NCI-H748 (cell line): ENCODE measurements at regions not wholly inside any gene's neighbourhood (a gene's known extent, or its start where the extent isn't known, plus 50 kb on each side); places are given as distances from the start of the nearest gene placed in this dataset.

Experiments
- DNase-seq: peaks from one replicate; lab custom pipeline; 2025; ENCODE audit not compliant: unreplicated experiment; lab: John Stamatoyannopoulos, UW

GRCh38 chr7:25727446-25727845 lies 424.6 kb upstream of the NFE2L3 start:
- no peak for DNase-seq

- DNase-seq: no peak
Observed at GRCh38 chr7:25727876-25728275, 424.1 kb upstream of the NFE2L3 start.

DNA sequence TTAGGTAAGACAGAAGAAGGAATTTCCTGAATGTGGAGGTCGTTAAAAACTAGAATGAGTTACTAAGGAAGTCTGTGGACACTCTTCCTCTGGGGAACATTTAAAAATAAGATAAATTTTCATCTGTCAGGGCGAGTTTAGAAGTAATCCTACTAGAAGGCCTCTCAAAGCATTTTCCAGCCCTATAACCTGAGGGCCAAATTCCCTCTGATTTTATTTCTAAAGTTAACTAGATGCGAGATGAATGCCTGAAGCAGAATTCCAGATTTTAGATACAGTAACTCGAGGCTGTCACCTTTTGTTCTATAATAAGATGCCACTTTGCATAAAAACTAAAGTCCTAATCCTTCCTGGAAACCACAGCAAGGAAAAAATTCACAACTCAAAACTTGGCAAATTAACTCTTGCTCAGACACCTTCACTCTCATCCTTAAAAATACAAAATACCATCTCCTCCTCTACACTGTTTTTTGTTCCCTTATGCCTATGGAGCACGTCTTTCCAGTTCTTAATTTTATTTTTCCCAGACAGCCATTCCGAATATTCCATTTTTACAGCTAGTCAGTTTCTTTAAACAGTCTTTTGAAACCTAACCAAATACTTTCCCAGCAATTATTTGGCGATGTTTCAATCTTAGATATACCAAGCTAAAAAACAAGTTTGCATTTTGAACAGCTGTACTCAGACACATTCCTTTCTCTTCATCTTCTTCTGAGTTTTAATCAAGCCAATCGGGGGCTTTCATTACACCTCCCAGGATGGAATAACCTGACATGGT lies 420.7 kb upstream of the NFE2L3 start:
- DNase-seq: no peak

GRCh38 chr7:25731846-25732245 lies 420.2 kb upstream of the NFE2L3 start:
- no peak for DNase-seq

GRCh38 chr7:25732766-25733217 lies 419.2 kb upstream of the NFE2L3 start:
- peak; percentile 95 for DNase-seq

GRCh38 chr7:25735674-25736242 lies 416.2 kb upstream of the NFE2L3 start:
- DNase-seq: no peak

DNA sequence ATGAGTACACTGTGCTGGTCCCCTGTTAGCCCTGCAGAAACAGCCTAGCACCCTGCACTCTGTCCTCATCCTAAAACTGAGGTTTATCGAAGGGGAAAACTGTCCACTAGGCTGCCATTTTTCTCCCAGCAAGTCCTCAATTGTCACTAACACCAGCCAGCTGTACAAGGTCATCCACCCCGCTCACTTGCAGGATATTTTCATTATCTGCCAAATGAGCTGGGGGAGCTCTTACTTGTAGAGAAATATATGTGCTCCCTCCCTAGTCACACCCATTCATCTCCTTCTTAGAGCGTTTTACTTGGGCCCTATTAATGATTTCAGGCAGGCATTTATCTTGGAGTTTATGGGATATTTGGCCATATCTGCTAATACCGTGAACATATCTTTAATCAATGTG lies 413.5 kb upstream of the NFE2L3 start:
- no peak for DNase-seq

- no peak for DNase-seq
Observed at GRCh38 chr7:25739143-25739542, 412.9 kb upstream of the NFE2L3 start.

- DNase-seq: no peak
Observed at GRCh38 chr7:25742316-25742715, 409.7 kb upstream of the NFE2L3 start.

DNA sequence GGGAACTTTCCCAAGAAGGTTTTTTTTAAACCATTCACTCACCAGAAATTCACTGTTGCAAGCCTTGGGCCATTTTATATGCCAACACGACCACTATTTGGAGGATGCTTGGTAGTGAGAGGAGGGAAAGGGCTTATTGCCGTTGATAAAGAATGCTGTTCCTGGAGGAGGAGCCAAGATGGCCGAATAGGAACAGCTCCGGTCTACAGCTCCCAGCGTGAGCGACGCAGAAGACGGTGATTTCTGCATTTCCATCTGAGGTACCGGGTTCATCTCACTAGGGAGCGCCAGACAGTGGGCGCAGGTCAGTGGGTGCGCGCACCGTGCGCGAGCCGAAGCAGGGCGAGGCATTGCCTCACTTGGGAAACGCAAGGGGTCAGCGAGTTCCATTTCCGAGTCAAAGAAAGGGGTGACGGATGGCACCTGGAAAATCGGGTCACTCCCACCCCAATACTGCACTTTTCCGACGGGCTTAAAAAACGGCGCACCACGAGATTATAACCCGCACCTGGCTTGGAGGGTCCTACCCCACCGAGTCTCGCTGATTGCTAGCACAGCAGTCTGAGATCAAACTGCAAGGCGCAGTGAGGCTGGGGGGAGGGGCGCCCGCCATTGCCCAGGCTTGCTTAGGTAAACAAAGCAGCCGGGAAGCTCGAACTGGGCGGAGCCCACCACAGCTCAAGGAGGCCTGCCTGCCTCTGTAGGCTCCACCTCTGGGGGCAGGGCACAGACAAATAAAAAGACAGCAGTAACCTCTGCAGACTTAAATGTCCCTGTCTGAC lies 408.1 kb upstream of the NFE2L3 start:
- peak; percentile 71 for DNase-seq

- DNase-seq: peak; percentile 16
Observed at GRCh38 chr7:25750744-25751508, 401.1 kb upstream of the NFE2L3 start.

DNA sequence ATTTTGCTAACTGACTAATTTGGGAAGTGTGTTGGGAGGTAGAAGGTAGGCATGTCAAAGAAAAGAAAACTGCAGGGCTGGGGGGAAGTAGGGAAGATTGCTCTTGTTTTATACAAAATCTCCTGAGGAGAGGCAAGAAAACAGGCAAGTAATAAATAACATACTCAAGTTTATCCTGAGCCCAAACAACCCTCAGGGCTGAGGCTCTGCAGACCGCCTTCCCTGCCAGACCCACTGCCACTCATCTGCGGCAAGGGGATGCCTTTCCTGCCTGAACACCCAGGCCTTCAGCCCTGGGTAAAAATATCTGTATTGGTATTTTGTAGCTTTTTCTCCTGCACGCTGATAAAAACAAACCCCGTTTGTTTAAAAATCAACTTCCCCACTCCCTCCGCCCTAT lies 399.8 kb upstream of the NFE2L3 start:
- DNase-seq: no peak

- no peak for DNase-seq
Observed at GRCh38 chr7:25752967-25753791, 398.8 kb upstream of the NFE2L3 start.

DNA sequence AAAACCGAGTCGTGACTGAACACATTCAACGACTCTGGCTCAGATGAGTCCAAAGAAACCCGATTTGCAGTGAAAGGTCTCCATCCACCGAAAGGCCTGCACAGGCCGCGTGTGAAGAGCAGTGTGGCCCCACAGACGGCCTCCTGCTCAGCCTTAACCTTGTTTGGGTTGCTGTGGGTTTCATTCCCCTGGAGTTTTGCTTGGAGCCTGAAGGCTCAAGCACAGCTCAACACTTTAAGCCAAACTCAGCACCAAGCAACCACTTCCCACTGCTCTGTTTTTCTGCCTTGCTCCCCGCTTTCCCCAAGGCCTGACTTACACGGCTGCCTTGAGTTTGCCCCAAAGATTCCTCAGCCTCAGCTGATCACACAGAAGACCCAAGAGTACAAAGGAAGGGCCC lies 398.2 kb upstream of the NFE2L3 start:
- DNase-seq: no peak

GRCh38 chr7:25754333-25754732 lies 397.7 kb upstream of the NFE2L3 start:
- no peak for DNase-seq

DNA sequence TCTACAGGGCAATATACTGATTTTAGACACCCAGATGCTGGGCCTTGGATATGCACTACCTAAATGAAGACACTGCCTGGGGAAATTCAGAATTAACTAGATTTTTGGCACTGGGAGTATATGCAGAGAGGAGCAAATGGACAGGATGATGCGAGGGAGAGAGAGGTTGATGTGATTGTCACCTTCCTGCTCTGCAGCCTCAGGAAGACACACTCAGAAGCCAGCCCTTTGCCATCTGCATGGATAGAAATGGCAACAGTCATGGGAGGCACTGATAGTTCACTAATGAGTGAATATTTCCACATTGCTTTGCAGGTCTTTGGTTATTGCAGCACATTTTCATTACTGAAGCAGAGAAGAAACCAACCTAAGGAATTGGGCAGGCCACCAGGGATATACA lies 397.2 kb upstream of the NFE2L3 start:
- no peak for DNase-seq

GRCh38 chr7:25756601-25757000 lies 395.4 kb upstream of the NFE2L3 start:
- DNase-seq: no peak

- peak; percentile 53 for DNase-seq
Observed at GRCh38 chr7:25758559-25758958, 393.4 kb upstream of the NFE2L3 start.

DNA sequence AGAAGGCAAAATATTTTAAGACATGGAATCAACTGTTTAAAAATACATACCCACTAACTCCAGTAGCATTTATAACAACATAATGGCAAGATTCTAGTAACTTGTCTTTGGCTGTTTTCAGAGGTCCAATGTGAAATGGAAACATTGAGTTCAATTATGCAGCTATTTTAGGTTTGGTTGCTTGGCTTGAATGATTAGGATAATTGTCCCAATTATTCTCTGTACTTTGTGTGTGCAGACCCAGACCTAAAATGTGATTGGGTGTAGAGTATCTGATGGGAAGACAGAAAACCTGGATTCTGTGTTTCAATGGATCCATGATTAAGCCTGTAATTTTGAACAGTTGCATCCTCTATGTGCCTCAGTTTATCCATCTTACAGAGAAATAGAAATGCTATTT lies 392.7 kb upstream of the NFE2L3 start:
- peak; percentile 42 for DNase-seq

GRCh38 chr7:25759748-25760147 lies 392.2 kb upstream of the NFE2L3 start:
- DNase-seq: no peak
